ENCODE measurements at regions not wholly inside any gene's neighbourhood (a gene's known extent, or its start where the extent isn't known, plus 50 kb on each side); places are given as distances from the start of the nearest gene placed in this dataset.

DNA sequence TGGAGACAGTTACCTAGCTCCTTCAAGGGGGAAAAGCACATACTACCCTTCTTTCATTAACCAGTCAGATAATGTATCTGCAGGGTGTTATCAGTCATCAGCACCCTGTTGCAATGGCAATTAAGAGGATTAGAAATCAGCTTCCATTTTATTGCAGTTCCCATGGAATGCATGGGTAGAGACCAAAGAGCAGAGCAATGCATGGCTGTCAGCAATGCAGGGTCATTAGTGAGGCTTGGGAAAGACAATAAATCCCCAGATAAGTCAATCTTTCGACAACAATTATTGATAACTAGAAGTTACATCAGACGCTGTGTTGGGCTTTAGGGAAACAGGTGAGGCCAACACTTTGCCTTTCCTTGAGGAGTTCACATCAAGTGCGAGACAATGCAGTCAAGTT, 150.9 kb downstream of the MAFB start:
- TF ChIP-seq, protein P1, sequence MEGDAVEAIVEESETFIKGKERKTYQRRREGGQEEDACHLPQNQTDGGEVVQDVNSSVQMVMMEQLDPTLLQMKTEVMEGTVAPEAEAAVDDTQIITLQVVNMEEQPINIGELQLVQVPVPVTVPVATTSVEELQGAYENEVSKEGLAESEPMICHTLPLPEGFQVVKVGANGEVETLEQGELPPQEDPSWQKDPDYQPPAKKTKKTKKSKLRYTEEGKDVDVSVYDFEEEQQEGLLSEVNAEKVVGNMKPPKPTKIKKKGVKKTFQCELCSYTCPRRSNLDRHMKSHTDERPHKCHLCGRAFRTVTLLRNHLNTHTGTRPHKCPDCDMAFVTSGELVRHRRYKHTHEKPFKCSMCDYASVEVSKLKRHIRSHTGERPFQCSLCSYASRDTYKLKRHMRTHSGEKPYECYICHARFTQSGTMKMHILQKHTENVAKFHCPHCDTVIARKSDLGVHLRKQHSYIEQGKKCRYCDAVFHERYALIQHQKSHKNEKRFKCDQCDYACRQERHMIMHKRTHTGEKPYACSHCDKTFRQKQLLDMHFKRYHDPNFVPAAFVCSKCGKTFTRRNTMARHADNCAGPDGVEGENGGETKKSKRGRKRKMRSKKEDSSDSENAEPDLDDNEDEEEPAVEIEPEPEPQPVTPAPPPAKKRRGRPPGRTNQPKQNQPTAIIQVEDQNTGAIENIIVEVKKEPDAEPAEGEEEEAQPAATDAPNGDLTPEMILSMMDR (IDR thresholded peaks at IDR 0.05): no peak
- DNase-seq: no peak
- Mint-ChIP-seq H3K36me3 (ENCODE audit: low read depth) (no peaks in the 10 kb centered on the region), H3K9me3 (peaks cover 34% of the 10 kb centered on the region), H3K4me1 (ENCODE audit: low read depth) (no peaks in the 10 kb centered on the region), H3K4me3 (no peak overlapping the region), H3K27me3 (ENCODE audit: insufficient read depth) (no peaks in the 10 kb centered on the region; the same call in 1 of the 2 replicates), H3K27ac (no peak overlapping the region)

DNA sequence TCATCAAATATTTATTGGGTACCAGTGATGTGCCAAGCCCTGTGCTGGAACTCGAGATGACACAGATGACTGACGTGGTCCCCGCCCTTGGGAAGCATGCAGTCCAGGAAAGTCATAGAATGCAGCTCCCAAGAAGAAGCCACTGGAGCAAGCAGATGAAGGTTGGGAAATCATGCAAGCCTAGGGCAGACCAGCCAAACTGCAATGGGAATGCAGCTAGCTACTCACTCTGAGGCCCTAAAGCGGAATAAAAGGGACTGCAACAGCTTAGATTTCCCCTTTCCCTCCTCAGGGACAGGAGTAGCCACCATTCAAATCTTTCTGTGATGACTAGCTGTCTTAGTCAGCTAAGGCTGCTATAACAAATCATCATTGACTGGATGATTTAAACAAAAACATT, 152.2 kb downstream of the MAFB start:
- Mint-ChIP-seq H3K27ac (no peak overlapping the region), H3K27me3 (ENCODE audit: insufficient read depth) (no peaks in the 10 kb centered on the region), H3K9me3 (peaks cover 46% of the 10 kb centered on the region), H3K36me3 (ENCODE audit: low read depth) (no peaks in the 10 kb centered on the region), H3K4me1 (ENCODE audit: low read depth) (no peaks in the 10 kb centered on the region), H3K4me3 (no peak overlapping the region)
- no peak for DNase-seq
- TF ChIP-seq, protein P1 (IDR thresholded peaks at IDR 0.05): no peak

DNA sequence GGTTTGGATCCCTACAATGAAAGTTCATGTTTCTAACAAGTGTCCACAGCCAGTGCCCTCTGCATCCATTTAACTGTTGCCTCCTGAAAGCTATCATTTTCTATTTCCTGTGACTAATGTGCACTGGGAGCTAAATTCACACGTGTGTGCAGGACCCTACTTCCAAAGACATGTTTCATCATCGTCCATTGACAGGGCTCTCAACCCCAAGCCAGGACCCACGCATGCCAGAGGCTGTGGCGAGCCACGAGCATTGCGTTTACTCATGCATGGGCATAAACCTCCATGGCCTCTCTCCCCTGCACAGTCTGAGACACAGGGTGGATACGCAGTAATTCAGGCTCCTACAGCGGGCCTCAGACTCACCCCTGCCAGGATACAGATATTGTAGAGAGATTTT, 153.2 kb downstream of the MAFB start:
- Mint-ChIP-seq H3K9me3 (peaks cover 48% of the 10 kb centered on the region), H3K27me3 (ENCODE audit: insufficient read depth) (no peaks in the 10 kb centered on the region), H3K27ac (no peak overlapping the region), H3K36me3 (ENCODE audit: low read depth) (no peaks in the 10 kb centered on the region), H3K4me3 (no peak overlapping the region), H3K4me1 (ENCODE audit: low read depth) (no peaks in the 10 kb centered on the region)
- TF ChIP-seq, protein P1 (IDR thresholded peaks at IDR 0.05): no peak
- no peak for DNase-seq

DNA sequence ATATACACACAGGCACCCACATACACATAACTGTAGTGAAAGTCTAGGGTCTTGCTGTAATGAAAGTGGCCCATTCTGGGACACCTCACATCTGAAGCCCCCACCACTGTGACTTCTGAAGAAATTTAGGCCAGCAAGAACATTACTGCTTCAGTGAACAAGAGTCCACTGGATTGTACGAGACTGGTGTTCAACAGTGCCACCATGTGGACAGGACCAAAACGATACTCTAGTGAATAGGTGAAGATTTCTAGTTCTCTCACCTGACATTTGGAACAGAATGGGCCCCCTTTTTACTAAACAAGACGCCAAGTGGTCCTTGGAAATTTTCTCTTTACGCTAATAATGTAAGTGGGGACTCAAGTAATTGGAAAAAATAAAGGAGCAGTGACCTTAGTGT, 156.9 kb downstream of the MAFB start:
- DNase-seq: no peak
- H3K27me3 Mint-ChIP-seq (ENCODE audit: insufficient read depth): no peaks in the 10 kb centered on the region
- no peak overlapping the region for H3K27ac Mint-ChIP-seq
- no peak overlapping the region for H3K4me3 Mint-ChIP-seq
- H3K4me1 Mint-ChIP-seq (ENCODE audit: low read depth): no peaks in the 10 kb centered on the region
- H3K36me3 Mint-ChIP-seq (ENCODE audit: low read depth): no peaks in the 10 kb centered on the region
- peaks cover 53% of the 10 kb centered on the region for H3K9me3 Mint-ChIP-seq
- TF ChIP-seq, protein P1 (IDR thresholded peaks at IDR 0.05): peak; percentile 53; the same call in 1 of the 2 replicates

DNA sequence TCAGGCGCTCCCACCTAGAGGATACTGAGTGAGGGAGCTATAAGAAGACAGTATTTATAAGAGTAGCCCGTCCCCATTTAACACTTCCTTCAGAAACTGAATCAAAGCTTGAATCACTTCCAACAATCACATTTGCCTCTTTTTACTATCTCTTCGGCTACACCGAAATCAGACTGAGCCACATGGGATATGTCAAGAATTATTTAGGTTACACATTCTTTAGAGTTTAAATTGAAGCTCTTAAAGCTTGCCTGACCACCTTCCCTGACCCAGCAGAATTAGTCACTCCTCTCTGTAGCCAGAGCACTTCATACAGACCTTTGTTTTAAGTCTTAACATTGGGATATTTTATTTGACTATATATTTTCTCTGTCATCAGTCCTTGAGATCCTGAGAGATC, 163.7 kb downstream of the MAFB start:
- Mint-ChIP-seq H3K4me1 (ENCODE audit: low read depth) (no peaks in the 10 kb centered on the region), H3K27ac (no peak overlapping the region), H3K27me3 (ENCODE audit: insufficient read depth) (no peaks in the 10 kb centered on the region), H3K9me3 (peaks cover 37% of the 10 kb centered on the region), H3K36me3 (ENCODE audit: low read depth) (no peaks in the 10 kb centered on the region), H3K4me3 (no peak overlapping the region)
- DNase-seq: no peak
- TF ChIP-seq, protein P1 (IDR thresholded peaks at IDR 0.05): no peak

DNA sequence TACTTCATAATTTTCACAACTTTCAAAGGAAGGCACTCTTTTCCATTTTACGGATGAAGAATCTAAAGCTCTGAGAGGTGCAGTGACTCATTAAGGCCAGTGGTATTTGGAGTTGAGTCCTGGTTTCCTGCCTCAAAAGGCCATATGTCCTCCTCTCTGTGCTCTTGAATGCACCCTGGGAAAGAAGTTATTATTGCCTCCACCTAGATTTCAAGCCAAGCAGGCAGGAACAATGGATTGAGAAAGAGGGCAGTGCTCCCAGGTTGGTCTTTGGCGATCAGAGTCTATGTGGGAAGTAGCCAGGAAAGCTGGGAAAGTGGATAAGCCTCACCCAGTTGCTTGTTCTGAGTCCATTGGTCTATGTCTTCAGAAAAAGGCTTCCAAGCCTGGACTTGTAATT, 165.0 kb downstream of the MAFB start:
- TF ChIP-seq, protein P1 (IDR thresholded peaks at IDR 0.05): no peak
- Mint-ChIP-seq H3K4me3 (no peak overlapping the region), H3K27ac (no peak overlapping the region), H3K4me1 (ENCODE audit: low read depth) (no peaks in the 10 kb centered on the region), H3K36me3 (ENCODE audit: low read depth) (no peaks in the 10 kb centered on the region), H3K27me3 (ENCODE audit: insufficient read depth) (no peaks in the 10 kb centered on the region), H3K9me3 (peaks cover 32% of the 10 kb centered on the region)
- DNase-seq: no peak
